ENCODE measurements at regions not wholly inside any gene's neighbourhood (a gene's known extent, or its start where the extent isn't known, plus 50 kb on each side); places are given as distances from the start of the nearest gene placed in this dataset.

DNA sequence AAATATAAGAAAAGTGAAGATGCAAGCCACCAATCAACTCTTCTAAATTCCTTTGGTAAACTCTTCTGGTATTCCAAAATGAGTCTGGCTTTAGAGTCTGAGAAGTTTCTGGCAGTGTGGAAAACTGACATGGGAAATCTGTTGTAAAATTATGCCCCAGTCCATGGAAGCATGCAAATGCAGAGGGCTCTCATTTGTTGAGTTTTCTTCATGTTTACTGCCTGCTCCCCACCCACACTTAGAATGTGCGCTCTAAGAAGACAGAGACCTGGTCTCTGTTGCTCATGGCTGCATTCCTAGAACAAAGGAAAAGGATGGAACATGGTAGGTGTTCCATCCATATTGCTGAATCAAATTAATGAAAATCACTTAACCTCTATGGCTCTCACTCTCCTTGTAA is 411.8 kb upstream of the PDZRN3 start:
- no peak overlapping the region for H3K4me3 ChIP-seq (ENCODE audit: low read depth, low read length)
- no peaks in the 10 kb centered on the region for H3K36me3 ChIP-seq (ENCODE audit: control insufficient read depth, insufficient read depth, low read length)
- H3K27me3 ChIP-seq (ENCODE audit: control insufficient read depth, insufficient read depth, low read length), result no peaks in the 10 kb centered on the region
- DNase-seq (ENCODE audit: low read depth), result no peak
- TF ChIP-seq, protein P1, sequence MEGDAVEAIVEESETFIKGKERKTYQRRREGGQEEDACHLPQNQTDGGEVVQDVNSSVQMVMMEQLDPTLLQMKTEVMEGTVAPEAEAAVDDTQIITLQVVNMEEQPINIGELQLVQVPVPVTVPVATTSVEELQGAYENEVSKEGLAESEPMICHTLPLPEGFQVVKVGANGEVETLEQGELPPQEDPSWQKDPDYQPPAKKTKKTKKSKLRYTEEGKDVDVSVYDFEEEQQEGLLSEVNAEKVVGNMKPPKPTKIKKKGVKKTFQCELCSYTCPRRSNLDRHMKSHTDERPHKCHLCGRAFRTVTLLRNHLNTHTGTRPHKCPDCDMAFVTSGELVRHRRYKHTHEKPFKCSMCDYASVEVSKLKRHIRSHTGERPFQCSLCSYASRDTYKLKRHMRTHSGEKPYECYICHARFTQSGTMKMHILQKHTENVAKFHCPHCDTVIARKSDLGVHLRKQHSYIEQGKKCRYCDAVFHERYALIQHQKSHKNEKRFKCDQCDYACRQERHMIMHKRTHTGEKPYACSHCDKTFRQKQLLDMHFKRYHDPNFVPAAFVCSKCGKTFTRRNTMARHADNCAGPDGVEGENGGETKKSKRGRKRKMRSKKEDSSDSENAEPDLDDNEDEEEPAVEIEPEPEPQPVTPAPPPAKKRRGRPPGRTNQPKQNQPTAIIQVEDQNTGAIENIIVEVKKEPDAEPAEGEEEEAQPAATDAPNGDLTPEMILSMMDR (IDR thresholded peaks at IDR 0.05; ENCODE audit: insufficient read depth, low read length, poor library complexity, severe bottlenecking), result no peak

DNA sequence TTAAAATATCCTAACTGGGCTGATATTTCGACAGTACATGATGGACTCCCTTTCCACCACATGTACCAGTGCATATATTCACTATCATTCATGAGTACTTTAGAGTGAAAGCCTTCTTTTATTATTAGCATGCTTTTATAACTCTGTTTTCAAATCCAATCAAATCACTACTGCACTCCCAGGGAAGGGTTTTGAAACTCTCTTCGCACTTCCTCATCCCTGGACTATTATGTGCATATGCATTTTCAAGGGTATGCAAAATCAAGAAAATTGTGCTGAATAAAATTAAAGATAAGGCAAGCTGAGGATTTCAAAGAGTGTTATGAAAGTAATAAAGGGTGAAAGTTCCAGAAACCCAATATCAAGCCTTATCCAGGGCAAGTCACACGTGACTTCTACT is 411.4 kb upstream of the PDZRN3 start:
- no peak overlapping the region for H3K4me3 ChIP-seq (ENCODE audit: low read depth, low read length)
- H3K27me3 ChIP-seq (ENCODE audit: control insufficient read depth, insufficient read depth, low read length), result no peaks in the 10 kb centered on the region
- H3K36me3 ChIP-seq (ENCODE audit: control insufficient read depth, insufficient read depth, low read length), result no peaks in the 10 kb centered on the region
- TF ChIP-seq, protein P1 (IDR thresholded peaks at IDR 0.05; ENCODE audit: insufficient read depth, low read length, poor library complexity, severe bottlenecking), result no peak
- no peak for DNase-seq (ENCODE audit: low read depth)

DNA sequence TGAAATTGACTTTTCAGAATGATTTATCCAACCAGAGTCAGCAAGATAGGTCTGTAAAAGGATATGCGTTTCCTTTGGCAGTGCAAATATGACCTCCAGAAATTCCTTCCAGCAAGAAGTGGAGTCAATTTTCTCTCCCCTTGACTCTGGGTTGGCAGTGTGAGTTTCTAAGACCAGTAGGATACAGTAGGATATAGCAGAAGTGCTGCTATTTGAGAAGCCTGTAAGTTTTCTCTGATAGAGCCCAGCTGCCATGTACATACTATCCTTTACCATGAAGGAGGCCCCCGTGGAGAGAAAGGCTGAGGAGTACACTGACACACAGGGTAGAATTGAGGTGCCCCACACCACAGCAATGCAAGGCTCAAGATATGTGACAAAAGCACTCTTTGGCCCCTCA is 409.1 kb upstream of the PDZRN3 start:
- Histone ChIP-seq H3K27me3 (ENCODE audit: control insufficient read depth, insufficient read depth, low read length) (no peaks in the 10 kb centered on the region), H3K36me3 (ENCODE audit: control insufficient read depth, insufficient read depth, low read length) (no peaks in the 10 kb centered on the region), H3K4me3 (ENCODE audit: low read depth, low read length) (no peak overlapping the region)
- DNase-seq (ENCODE audit: low read depth), result no peak
- TF ChIP-seq, protein P1 (IDR thresholded peaks at IDR 0.05; ENCODE audit: insufficient read depth, low read length, poor library complexity, severe bottlenecking), result no peak

DNA sequence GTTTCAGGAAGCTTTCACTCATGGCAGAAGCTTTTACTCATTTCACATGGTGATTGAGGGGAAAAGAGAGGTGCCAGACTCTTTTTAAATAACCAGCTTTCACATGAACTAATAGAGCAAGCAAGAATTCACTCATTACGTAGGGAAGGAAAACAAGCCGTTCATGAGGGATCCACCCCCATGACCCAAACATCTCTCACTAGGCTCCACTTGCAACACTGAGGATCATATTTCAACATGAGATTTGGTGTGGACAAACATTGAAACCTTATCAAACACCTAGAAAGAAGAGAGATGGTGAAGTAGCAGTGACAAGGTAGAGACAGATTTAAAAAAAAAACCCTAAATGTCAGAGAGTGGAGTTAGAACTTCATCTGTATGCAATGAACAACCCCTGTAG is 408.6 kb upstream of the PDZRN3 start:
- TF ChIP-seq, protein P1 (IDR thresholded peaks at IDR 0.05; ENCODE audit: insufficient read depth, low read length, poor library complexity, severe bottlenecking), result no peak
- Histone ChIP-seq H3K4me3 (ENCODE audit: low read depth, low read length) (no peak overlapping the region), H3K36me3 (ENCODE audit: control insufficient read depth, insufficient read depth, low read length) (no peaks in the 10 kb centered on the region), H3K27me3 (ENCODE audit: control insufficient read depth, insufficient read depth, low read length) (no peaks in the 10 kb centered on the region)
- DNase-seq (ENCODE audit: low read depth), result no peak

DNA sequence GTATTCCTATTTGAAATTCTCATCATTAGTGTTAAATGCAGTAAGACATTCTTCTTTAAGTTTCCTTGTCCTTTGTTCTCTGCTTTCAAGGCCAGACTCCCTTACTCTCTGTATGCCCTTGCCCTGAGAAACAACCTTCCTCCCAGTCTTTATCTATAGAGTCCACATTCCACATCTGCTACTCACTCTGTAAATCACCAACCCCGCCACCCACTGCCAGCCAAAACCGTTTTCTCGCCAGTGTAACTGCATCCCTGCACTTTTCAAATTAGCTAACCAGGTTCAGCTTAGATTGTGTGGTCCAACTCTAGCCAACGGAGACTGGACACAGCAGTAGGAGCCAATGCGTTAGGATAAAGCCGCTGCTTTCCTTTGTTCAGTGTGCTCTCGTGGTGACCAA is 402.4 kb upstream of the PDZRN3 start:
- Histone ChIP-seq H3K27me3 (ENCODE audit: control insufficient read depth, insufficient read depth, low read length) (no peaks in the 10 kb centered on the region), H3K4me3 (ENCODE audit: low read depth, low read length) (no peak overlapping the region), H3K36me3 (ENCODE audit: control insufficient read depth, insufficient read depth, low read length) (no peaks in the 10 kb centered on the region)
- TF ChIP-seq, protein P1 (IDR thresholded peaks at IDR 0.05; ENCODE audit: insufficient read depth, low read length, poor library complexity, severe bottlenecking), result no peak
- no peak for DNase-seq (ENCODE audit: low read depth)

DNA sequence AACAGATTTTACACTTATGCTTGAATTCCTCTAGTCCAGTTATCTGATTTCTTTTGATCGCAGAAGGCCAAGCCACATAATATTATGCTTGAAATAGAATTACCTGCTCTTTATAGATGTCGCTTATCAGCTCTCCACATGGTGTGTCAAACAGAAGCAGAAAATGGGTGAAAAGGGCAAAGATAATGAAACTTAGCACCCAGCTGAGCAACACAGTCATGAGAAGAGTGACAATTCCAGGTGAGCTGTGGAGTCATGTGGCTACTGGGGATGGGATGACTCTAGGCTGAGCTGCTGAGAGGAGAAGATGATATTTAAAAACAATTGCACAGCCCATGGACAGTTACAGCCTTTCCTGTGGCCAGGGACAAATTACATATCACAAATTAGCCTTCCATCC is 398.7 kb upstream of the PDZRN3 start:
- DNase-seq (ENCODE audit: low read depth), result no peak
- Histone ChIP-seq H3K4me3 (ENCODE audit: low read depth, low read length) (no peak overlapping the region), H3K36me3 (ENCODE audit: control insufficient read depth, insufficient read depth, low read length) (no peaks in the 10 kb centered on the region), H3K27me3 (ENCODE audit: control insufficient read depth, insufficient read depth, low read length) (no peaks in the 10 kb centered on the region)
- TF ChIP-seq, protein P1 (IDR thresholded peaks at IDR 0.05; ENCODE audit: insufficient read depth, low read length, poor library complexity, severe bottlenecking), result no peak

Data from kidney epithelial cell (primary cell).